Ishikawa (cell line): ENCODE measurements at regions not wholly inside any gene's neighbourhood (a gene's known extent, or its start where the extent isn't known, plus 50 kb on each side); places are given as distances from the start of the nearest gene placed in this dataset.

ENCODE experiments used
- CEBPB ChIP-seq: IDR thresholded peaks from 2 replicates; pipeline ENCODE4 v1.6.1; 2012
- CREB1 ChIP-seq: IDR thresholded peaks from 2 replicates; pipeline ENCODE4 v1.6.1; 2012; ENCODE audit warnings: low read depth
- EGR1 ChIP-seq: IDR thresholded peaks from 2 replicates; pipeline ENCODE4 v1.6.1; 2012
- EP300 ChIP-seq: IDR thresholded peaks from 2 replicates; pipeline ENCODE4 v1.6.1; 2012; ENCODE audit warnings: borderline replicate concordance
- FOXM1 ChIP-seq: IDR thresholded peaks from 2 replicates; pipeline ENCODE4 v1.6.1; 2012; ENCODE audit warnings: low read depth, borderline replicate concordance
- NFIC ChIP-seq: IDR thresholded peaks from 2 replicates; pipeline ENCODE4 v1.6.1; 2012
- RAD21 ChIP-seq: IDR thresholded peaks from 2 replicates; pipeline ENCODE4 v1.6.1; 2012; ENCODE audit warnings: low read depth
- TAF1 ChIP-seq: IDR thresholded peaks from 2 replicates; pipeline ENCODE4 v1.6.1; 2012; ENCODE audit warnings: low read depth, mild to moderate bottlenecking
- TCF12 ChIP-seq: IDR thresholded peaks from 2 replicates; pipeline ENCODE4 v1.6.1; 2012; ENCODE audit warnings: low read depth
- TEAD4 ChIP-seq: IDR thresholded peaks from 2 replicates; pipeline ENCODE4 v1.6.1; 2012
- YY1 ChIP-seq: IDR thresholded peaks from 2 replicates; pipeline ENCODE4 v1.6.1; 2012; ENCODE audit warnings: low read depth
- ZBTB7A ChIP-seq: IDR thresholded peaks from 2 replicates; pipeline ENCODE4 v1.6.1; 2012; ENCODE audit warnings: low read depth
- TF ChIP-seq, protein P1 (sequence below): IDR thresholded peaks from 2 replicates; pipeline ENCODE4 v1.6.1; 2012; ENCODE audit warnings: low read depth, mild to moderate bottlenecking
- TF ChIP-seq, protein P2 (sequence below): IDR thresholded peaks from 2 replicates; pipeline ENCODE4 v1.6.1; 2012
- TF ChIP-seq, protein P3 (sequence below): IDR thresholded peaks from 2 replicates; pipeline ENCODE4 v1.6.1; 2012

DNA sequence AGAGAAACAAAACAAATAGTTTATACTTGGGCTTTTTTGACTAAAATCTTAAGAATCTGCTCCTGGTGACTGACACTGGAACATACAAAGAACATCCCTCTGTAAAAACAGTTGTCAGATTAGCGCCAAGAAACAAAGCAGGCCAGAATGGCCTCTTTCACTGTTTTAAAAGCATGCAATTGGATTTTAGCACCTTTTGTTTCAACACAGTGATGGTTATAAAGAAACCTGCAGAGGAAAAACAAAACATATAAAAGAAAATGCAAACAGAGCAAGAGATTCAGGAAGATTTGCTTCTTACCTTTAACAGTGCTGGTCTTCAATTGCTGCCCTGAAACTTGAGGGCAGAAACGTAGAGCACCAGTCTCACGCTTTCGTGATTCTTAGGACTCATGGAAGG lies 652.2 kb upstream of the KCND2 start:
- no peak for TF ChIP-seq TEAD4

DNA sequence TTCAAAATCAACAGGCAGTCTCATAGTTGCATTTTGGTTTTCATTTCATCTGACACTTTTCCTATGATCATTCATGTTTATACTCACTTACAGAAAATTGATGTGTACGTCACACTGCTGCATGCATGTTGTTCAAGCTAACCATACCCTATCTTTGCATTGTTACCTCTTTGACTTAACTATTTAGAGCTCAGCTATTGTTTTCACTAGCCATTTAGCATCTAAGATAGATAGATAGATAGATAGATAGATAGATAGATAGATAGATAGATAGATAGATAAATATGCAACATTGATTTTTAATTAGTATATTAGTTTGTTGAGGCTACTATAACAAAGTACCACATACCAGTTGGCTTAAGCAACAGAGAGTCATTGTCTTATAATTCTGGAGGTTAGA lies 649.5 kb upstream of the KCND2 start:
- TF ChIP-seq, protein P1, sequence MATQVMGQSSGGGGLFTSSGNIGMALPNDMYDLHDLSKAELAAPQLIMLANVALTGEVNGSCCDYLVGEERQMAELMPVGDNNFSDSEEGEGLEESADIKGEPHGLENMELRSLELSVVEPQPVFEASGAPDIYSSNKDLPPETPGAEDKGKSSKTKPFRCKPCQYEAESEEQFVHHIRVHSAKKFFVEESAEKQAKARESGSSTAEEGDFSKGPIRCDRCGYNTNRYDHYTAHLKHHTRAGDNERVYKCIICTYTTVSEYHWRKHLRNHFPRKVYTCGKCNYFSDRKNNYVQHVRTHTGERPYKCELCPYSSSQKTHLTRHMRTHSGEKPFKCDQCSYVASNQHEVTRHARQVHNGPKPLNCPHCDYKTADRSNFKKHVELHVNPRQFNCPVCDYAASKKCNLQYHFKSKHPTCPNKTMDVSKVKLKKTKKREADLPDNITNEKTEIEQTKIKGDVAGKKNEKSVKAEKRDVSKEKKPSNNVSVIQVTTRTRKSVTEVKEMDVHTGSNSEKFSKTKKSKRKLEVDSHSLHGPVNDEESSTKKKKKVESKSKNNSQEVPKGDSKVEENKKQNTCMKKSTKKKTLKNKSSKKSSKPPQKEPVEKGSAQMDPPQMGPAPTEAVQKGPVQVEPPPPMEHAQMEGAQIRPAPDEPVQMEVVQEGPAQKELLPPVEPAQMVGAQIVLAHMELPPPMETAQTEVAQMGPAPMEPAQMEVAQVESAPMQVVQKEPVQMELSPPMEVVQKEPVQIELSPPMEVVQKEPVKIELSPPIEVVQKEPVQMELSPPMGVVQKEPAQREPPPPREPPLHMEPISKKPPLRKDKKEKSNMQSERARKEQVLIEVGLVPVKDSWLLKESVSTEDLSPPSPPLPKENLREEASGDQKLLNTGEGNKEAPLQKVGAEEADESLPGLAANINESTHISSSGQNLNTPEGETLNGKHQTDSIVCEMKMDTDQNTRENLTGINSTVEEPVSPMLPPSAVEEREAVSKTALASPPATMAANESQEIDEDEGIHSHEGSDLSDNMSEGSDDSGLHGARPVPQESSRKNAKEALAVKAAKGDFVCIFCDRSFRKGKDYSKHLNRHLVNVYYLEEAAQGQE = no peak
- no peak for TF ChIP-seq NFIC
- no peak for TF ChIP-seq TCF12
- no peak for TF ChIP-seq FOXM1
- TF ChIP-seq, protein P2, sequence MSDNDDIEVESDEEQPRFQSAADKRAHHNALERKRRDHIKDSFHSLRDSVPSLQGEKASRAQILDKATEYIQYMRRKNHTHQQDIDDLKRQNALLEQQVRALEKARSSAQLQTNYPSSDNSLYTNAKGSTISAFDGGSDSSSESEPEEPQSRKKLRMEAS = no peak
- TF ChIP-seq CREB1 = no peak
- TF ChIP-seq CEBPB = no peak
- TF ChIP-seq YY1 = no peak
- TF ChIP-seq RAD21 = no peak
- TF ChIP-seq TAF1 = no peak

DNA sequence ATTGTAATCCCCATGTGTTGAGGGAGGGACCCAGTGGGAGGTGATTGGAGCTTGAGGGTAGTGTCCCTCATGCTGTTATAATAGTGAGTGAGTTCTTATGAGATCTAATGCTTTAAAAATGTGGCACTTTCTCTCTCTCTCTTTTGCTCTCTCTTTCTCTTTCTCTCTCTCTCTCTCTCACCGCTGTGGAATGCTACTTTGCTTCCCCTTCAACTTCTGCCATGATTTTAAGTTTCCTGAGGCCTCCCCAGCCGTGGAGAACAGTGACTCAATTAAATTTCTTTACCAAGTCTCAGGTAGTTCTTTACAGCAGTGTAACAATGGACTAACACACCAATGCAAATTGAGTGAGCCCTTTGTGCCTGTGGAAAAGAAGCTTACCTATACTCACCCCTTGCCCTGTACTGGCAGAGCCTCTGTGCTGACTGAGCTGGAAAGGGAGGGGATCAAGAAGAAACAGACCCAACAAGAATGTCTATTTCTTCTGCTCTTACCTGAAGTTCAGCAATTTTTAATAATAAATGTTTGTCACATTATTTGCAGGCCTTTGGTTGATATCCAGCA lies 642.5 kb upstream of the KCND2 start:
- no peak for TF ChIP-seq ZBTB7A
- no peak for TF ChIP-seq EGR1
- TF ChIP-seq, protein P1 = no peak
- TF ChIP-seq, protein P2 = no peak
- no peak for TF ChIP-seq CREB1
- TF ChIP-seq, protein P3, sequence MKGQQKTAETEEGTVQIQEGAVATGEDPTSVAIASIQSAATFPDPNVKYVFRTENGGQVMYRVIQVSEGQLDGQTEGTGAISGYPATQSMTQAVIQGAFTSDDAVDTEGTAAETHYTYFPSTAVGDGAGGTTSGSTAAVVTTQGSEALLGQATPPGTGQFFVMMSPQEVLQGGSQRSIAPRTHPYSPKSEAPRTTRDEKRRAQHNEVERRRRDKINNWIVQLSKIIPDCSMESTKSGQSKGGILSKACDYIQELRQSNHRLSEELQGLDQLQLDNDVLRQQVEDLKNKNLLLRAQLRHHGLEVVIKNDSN = no peak
- no peak for TF ChIP-seq CEBPB
- no peak for TF ChIP-seq EP300
- TF ChIP-seq YY1 = no peak
- TF ChIP-seq NFIC = no peak

DNA sequence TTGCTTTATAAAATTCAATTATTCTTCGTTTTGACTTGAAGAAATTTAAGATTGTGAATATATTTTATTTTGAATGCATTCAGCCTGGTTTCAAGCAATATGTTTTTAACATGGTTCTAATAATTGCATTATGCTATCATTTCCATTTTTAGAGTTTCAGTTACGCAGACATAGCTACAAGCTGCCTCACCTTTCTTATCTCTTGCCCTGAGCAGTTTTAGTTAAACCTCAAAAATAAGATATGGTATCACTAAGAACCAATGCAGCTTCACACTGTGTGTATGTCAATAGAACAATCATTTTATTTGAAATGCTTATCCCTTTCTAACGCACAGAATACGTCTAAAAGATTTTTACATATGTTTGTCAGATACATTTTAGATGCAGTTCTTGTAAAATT lies 632.6 kb upstream of the KCND2 start:
- TF ChIP-seq FOXM1 (no peak), ZBTB7A (no peak), TAF1 (no peak), CREB1 (no peak), EP300 (no peak), TEAD4 (no peak), RAD21 (no peak), NFIC (no peak), EGR1 (no peak), TCF12 (no peak), YY1 (no peak), CEBPB (no peak)
- TF ChIP-seq, protein P2 = no peak
- TF ChIP-seq, protein P3 = no peak
- TF ChIP-seq, protein P1 = no peak

DNA sequence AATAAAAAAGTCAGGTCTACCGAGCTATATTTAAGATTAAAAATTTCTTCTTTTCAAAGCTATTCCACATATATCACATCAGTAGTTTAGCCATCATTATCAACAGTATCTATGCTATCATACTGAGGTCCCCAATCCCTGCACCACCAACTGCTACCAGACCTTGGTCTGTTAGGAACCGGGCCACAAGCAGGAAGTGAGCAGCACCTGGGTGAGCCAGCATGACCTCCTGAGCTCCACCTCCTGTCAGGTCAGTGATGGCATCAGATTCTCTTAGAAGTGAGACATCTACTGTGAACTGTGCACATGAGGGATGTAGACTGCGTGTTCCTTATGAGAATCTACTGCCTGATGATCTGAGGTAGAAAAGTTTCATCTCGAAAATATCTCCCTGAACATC lies 632.1 kb upstream of the KCND2 start:
- TF ChIP-seq EGR1 = no peak
- TF ChIP-seq NFIC = no peak
- TF ChIP-seq YY1 = no peak
- TF ChIP-seq, protein P1 = no peak
- no peak for TF ChIP-seq ZBTB7A
- TF ChIP-seq TEAD4 = no peak
- TF ChIP-seq EP300 = no peak
